Ramos (cell line): ENCODE measurements at regions not wholly inside any gene's neighbourhood (a gene's known extent, or its start where the extent isn't known, plus 50 kb on each side); places are given as distances from the start of the nearest gene placed in this dataset.
"Not testable (repeated sequence)": the region's sequence is repeated elsewhere in the genome, so short reads cannot be mapped to it uniquely, and the experiment has no call there.

Experiments used
- in situ Hi-C: fragments of 300-500 bp; cut with MboI; formaldehyde crosslinking; loops from one replicate; pipeline ENCODE4 v1.14.3; 2022; ENCODE audit warnings: low sequenced_read_pairs; ENCODE audit not compliant: unreplicated experiment

GRCh38 chr6:112571488-112572270 lies 224.5 kb downstream of the RFPL4B start:
- in situ Hi-C loops = no loop called here

DNA sequence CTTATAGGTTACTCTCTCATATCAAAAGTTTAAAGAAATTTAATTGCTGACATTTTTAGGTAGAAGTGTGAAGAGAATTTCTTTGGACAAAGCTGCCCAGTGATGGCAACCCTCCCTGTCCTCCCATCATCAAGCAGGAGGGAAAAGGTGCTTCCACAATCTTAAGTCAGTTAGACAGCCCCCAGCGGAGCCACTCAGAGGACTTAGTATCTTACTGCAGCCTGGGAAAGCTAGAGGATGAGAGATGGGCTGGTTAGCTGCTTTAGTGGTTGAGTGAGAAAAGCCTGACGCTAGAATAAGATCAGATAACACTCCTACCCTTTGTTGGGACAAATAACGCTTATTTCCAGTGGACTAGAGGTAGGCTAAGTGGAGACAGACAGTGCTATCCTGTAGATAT lies 227.1 kb downstream of the RFPL4B start:
- in situ Hi-C loops = no loop called here

GRCh38 chr6:112575309-112575834 lies 228.2 kb downstream of the RFPL4B start:
- in situ Hi-C loops = no loop called here

GRCh38 chr6:112576423-112576822 lies 229.3 kb downstream of the RFPL4B start:
- in situ Hi-C loops = no loop called here

- in situ Hi-C loops = no loop called here
These were observed 232.5 kb downstream of the RFPL4B start for GRCh38 chr6:112579601-112580000.

- in situ Hi-C loops = no loop called here
These were observed 233.9 kb downstream of the RFPL4B start for GRCh38 chr6:112581015-112581414.

- in situ Hi-C loops = no loop called here
These were observed 243.2 kb downstream of the RFPL4B start for GRCh38 chr6:112590326-112590725.

DNA sequence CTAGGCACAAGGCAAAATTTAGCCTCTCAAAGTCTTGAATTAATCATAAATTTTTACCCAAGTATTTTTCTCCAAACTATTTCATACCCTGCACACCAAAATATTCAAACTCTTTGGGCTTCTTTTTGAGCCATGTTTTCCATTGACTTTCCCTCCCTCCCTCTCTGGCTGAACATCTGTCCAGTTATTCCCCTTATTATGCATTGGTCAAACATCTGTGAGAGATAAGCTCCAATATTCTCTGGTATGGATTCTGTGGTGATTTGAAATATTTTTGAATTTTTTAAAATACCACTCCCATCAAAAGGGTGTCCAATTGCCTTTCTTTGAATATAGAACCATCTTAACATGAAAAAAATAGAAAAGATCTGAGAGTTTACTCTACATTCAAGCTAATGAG lies 244.2 kb downstream of the RFPL4B start:
- in situ Hi-C loops = no loop called here

DNA sequence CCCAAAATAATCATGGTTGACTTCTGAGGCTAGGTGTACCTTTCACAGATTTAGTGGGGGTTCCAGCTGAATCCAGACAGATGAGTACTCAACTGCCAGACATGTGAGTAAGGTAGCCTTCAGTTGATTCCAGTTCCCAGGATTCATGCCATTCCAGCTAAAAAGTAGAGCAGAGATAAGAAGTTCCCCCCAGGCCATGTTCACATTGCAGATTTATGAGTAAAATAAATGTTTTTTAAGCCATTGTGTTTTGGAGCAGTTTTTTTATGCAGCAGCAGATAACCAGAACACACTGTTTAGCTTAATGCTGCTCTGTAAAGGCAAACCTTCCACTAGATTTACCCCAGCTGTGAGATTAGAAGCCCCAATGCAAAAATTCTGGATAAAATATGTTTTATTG lies 245.0 kb downstream of the RFPL4B start:
- in situ Hi-C loops = no loop called here

DNA sequence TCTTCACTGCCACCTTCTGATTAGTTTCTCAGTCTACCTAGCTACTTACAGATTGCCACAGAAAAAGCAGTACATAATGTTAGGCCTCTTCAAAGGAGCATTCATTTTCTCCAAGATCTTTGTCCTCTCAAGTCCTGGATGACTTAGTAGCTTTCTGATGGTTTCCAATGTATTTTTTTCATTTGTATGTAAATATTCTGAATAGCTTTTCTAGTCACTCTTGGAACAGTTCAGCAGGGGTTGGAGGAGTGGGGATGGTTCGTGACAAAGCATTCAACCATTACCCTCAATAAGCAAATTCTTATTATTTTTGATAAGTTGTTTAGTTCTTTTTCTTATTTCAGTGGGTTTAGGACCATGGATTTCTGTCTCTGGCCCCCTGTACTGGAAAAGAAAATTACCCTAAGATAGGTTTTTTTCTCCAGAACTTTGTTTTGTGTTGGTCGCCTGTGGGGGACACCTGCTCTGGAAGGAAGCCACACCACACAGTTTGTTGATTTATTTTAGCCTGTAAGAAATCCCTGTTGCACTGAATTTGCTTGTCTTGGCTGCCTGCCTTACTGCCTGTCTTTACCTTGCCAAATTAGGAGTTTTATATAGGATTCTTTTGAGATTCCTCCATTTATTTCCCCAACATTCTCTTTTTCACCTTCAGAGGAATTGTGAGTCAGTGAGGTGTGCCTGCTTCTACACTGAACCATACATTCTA lies 247.9 kb downstream of the RFPL4B start:
- in situ Hi-C loops = no loop called here

- in situ Hi-C loops = no loop called here
These were observed 248.7 kb downstream of the RFPL4B start for GRCh38 chr6:112595841-112596240.

DNA sequence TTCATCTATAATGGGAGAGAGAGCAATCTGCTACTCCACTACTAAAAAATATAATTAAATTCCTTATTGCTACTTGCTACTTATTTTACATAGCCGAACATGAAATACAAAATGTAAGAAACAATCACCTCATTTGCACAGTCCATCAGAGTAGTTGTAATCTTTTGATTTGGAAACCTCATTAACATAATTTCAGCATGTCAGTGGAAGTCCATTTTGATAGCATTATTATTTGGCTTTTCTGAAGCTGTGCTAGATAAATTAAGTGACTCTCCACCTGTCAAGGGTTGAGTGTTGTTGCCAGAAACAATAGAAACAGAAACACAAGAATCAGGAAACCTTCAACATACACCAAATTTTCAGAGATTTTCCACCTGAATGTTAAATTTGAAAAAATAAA lies 250.0 kb downstream of the RFPL4B start:
- in situ Hi-C loops = no loop called here

- in situ Hi-C loops = no loop called here
These were observed 253.0 kb downstream of the RFPL4B start for GRCh38 chr6:112600168-112600567.

DNA sequence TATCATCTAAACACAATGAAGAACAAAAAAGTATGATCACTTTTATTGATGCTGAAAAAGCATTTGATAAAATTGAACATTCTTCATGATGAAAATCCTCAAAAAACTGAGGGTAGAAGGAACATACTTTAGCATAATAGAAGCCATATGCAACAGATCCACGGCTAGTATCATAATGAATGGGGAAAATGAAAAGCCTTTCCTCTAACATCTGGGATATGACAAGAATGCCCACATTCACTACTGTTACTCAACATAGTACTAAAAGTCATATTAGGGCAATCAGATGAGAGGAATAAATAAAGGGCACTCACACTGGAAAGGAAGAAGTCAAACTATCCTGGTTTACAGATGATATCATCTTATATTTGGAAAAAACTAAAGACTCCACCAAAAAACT lies 256.6 kb downstream of the RFPL4B start:
- in situ Hi-C loops = no loop called here

GRCh38 chr6:112606656-112607435 lies 259.7 kb downstream of the RFPL4B start:
- in situ Hi-C loops = no loop called here

DNA sequence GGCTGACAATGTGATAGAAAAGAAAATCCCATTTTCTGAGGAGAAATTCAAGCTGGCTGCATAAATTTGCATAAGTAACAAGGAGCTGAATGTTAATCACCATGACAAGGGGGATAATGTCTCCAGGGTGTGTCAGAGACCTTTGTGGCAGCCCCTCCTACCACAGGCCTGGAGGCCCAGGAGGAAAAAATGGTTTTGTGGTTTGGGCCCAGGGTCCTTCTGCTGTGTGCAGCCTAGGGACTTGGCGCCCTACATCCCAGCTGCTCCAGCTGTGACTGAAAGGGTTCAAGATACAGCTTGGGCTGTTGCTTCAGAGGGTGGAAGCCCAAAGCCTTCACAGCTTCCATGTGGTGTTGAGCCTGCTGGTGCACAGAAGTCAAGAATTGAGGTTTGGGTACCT lies 261.8 kb downstream of the RFPL4B start:
- in situ Hi-C loops = not testable (repeated sequence)

DNA sequence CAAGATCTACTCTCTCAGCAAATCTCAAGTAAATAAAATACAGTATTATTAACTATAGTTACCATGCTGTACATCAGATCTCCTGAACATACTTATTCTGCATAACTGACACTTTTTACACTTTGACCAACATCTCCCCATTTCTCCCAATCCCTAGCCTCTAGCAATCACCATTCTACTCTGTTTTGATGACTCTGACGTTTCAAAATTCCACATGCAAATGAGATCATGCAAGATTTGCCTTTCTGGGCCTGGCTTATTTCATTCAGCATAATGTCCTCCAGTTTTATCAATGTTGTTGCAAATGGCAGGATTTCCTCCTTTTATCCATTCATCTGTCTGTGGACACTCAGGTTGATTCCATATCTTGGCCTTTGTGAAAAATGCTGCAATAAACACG lies 266.3 kb downstream of the RFPL4B start:
- in situ Hi-C loops = no loop called here

- in situ Hi-C loops = no loop called here
These were observed 271.7 kb downstream of the RFPL4B start for GRCh38 chr6:112618849-112619248.

GRCh38 chr6:112620812-112621569 lies 273.9 kb downstream of the RFPL4B start:
- in situ Hi-C loops = no loop called here

GRCh38 chr6:112622036-112622435 lies 274.9 kb downstream of the RFPL4B start:
- in situ Hi-C loops = no loop called here
